Endothelial cell (in vitro differentiated cells): ENCODE measurements at regions not wholly inside any gene's neighbourhood (a gene's known extent, or its start where the extent isn't known, plus 50 kb on each side); places are given as distances from the start of the nearest gene placed in this dataset.
"Not testable (repeated sequence)": the region's sequence is repeated elsewhere in the genome, so short reads cannot be mapped to it uniquely, and the experiment has no call there.

Source experiments
- DNase-seq: peaks from one replicate; pipeline ENCODE4 v3.0.0; 2021; ENCODE audit warnings: low spot score
- H3K27ac Mint-ChIP-seq: one replicate; pipeline ENCODE4 v1.8.0; 2021; ENCODE audit warnings: mixed read lengths, inconsistent platforms; ENCODE audit not compliant: unreplicated experiment
- H3K27me3 Mint-ChIP-seq: one replicate; pipeline ENCODE4 v1.8.0; 2021; ENCODE audit warnings: mild to moderate bottlenecking, moderate library complexity, mixed read lengths, inconsistent platforms; ENCODE audit not compliant: unreplicated experiment
- H3K36me3 Mint-ChIP-seq: one replicate; pipeline ENCODE4 v1.8.0; 2021; ENCODE audit warnings: mild to moderate bottlenecking, low read depth, mixed read lengths, inconsistent platforms; ENCODE audit not compliant: unreplicated experiment
- H3K4me1 Mint-ChIP-seq: one replicate; pipeline ENCODE4 v1.8.0; 2021; ENCODE audit warnings: mild to moderate bottlenecking, mixed read lengths, inconsistent platforms; ENCODE audit not compliant: unreplicated experiment
- H3K4me3 Mint-ChIP-seq: one replicate; pipeline ENCODE4 v1.8.0; 2021; ENCODE audit warnings: mild to moderate bottlenecking, mixed read lengths, inconsistent platforms; ENCODE audit not compliant: unreplicated experiment
- H3K9me3 Mint-ChIP-seq: one replicate; pipeline ENCODE4 v1.8.0; 2021; ENCODE audit warnings: mixed read lengths, inconsistent platforms; ENCODE audit not compliant: unreplicated experiment
- CTCF ChIP-seq: fragments of 200-600 bp; sonication (generic); IDR thresholded peaks from one replicate; pipeline ENCODE4 v1.5.0; 2021; ENCODE audit warnings: antibody characterized with exemption; ENCODE audit not compliant: unreplicated experiment

- H3K36me3 Mint-ChIP-seq = no peaks in the 10 kb centered on the region
- no peak overlapping the region for H3K4me3 Mint-ChIP-seq
- H3K9me3 Mint-ChIP-seq = no peaks in the 10 kb centered on the region
- H3K27me3 Mint-ChIP-seq = peaks cover 5% of the 10 kb centered on the region
- no peak for TF ChIP-seq CTCF
- H3K4me1 Mint-ChIP-seq = peaks cover 19% of the 10 kb centered on the region
- no peak overlapping the region for H3K27ac Mint-ChIP-seq
- DNase-seq = no peak
These were observed 187.6 kb downstream of the MREG start for GRCh38 chr2:215825707-215826106.

- H3K27ac Mint-ChIP-seq, DNase-seq, H3K27me3 Mint-ChIP-seq, H3K9me3 Mint-ChIP-seq, H3K4me3 Mint-ChIP-seq, H3K4me1 Mint-ChIP-seq, H3K36me3 Mint-ChIP-seq: not testable (repeated sequence)
These were observed 192.1 kb downstream of the MREG start for GRCh38 chr2:215821298-215821697.

GRCh38 chr2:215819713-215820112 lies 193.6 kb downstream of the MREG start:
- not testable (repeated sequence) for H3K27ac Mint-ChIP-seq, H3K4me1 Mint-ChIP-seq, H3K27me3 Mint-ChIP-seq, H3K4me3 Mint-ChIP-seq, H3K9me3 Mint-ChIP-seq, DNase-seq, H3K36me3 Mint-ChIP-seq

- Mint-ChIP-seq H3K27ac (no peak overlapping the region), H3K9me3 (no peaks in the 10 kb centered on the region), H3K36me3 (no peaks in the 10 kb centered on the region), H3K4me1 (no peaks in the 10 kb centered on the region), H3K27me3 (no peaks in the 10 kb centered on the region), H3K4me3 (no peak overlapping the region)
- DNase-seq = no peak
- no peak for TF ChIP-seq CTCF
These were observed 196.3 kb downstream of the MREG start for GRCh38 chr2:215817046-215817445.

GRCh38 chr2:215816424-215816823 lies 196.9 kb downstream of the MREG start:
- DNase-seq = no peak
- no peaks in the 10 kb centered on the region for H3K27me3 Mint-ChIP-seq
- H3K36me3 Mint-ChIP-seq = no peaks in the 10 kb centered on the region
- no peak for TF ChIP-seq CTCF
- no peak overlapping the region for H3K4me3 Mint-ChIP-seq
- H3K4me1 Mint-ChIP-seq = no peaks in the 10 kb centered on the region
- no peak overlapping the region for H3K27ac Mint-ChIP-seq
- no peaks in the 10 kb centered on the region for H3K9me3 Mint-ChIP-seq

- Mint-ChIP-seq H3K4me1 (no peaks in the 10 kb centered on the region), H3K27ac (no peak overlapping the region), H3K36me3 (no peaks in the 10 kb centered on the region), H3K27me3 (no peaks in the 10 kb centered on the region), H3K4me3 (no peak overlapping the region), H3K9me3 (no peaks in the 10 kb centered on the region)
- no peak for TF ChIP-seq CTCF
- no peak for DNase-seq
These were observed 197.4 kb downstream of the MREG start for GRCh38 chr2:215815960-215816359.
